ENCODE measurements at regions not wholly inside any gene's neighbourhood (a gene's known extent, or its start where the extent isn't known, plus 50 kb on each side); places are given as distances from the start of the nearest gene placed in this dataset.

GRCh38 chr21:16218682-16219343 is 489.0 kb downstream of the USP25 start:
- TF ChIP-seq CTCF (IDR thresholded peaks at IDR 0.05 in 8 of 11, conservative IDR thresholded peaks at IDR 0.05 in 3 of 11) (no peak), POLR2AphosphoS5 (IDR thresholded peaks at IDR 0.05) (no peak)

All from spleen (tissue), 7 donors.